Cardiac fibroblast (primary cell): ENCODE measurements at regions not wholly inside any gene's neighbourhood (a gene's known extent, or its start where the extent isn't known, plus 50 kb on each side); places are given as distances from the start of the nearest gene placed in this dataset.

ENCODE experiments used
- DNase-seq, 2 donors: peaks; one replicate each; pipeline versions ENCODE4 v3.0.0 to v3.0.0-alpha.2; 2010; ENCODE audit warnings: low read depth in 2 of 2
- H3K4me3 ChIP-seq, 2 donors: replicated peaks in 1 of 2; 1 replicate in 1 of 2; 2 replicates in 1 of 2; pipeline ENCODE4 v1.5.1; 2011; ENCODE audit warnings: low read depth in 2 of 2, low read length in 2 of 2, mild to moderate bottlenecking in 2 of 2, moderate library complexity in 1 of 2
- CTCF ChIP-seq: IDR thresholded peaks from one replicate; pipeline ENCODE4 v1.5.1; 2011; ENCODE audit warnings: low read depth, mild to moderate bottlenecking, low read length, inconsistent platforms

GRCh38 chr7:89926194-89926593 is 228.1 kb upstream of the STEAP1 start:
- no peak for DNase-seq
- TF ChIP-seq CTCF: no peak
- no peak overlapping the region for H3K4me3 ChIP-seq

- H3K4me3 ChIP-seq: no peak overlapping the region
- TF ChIP-seq CTCF: no peak
- DNase-seq: no peak
Observed at GRCh38 chr7:89926701-89927100, 227.6 kb upstream of the STEAP1 start.

GRCh38 chr7:89927762-89928161 is 226.5 kb upstream of the STEAP1 start:
- H3K4me3 ChIP-seq: no peak overlapping the region
- TF ChIP-seq CTCF: no peak
- no peak for DNase-seq

GRCh38 chr7:89928451-89928850 is 225.8 kb upstream of the STEAP1 start:
- no peak for TF ChIP-seq CTCF
- no peak overlapping the region for H3K4me3 ChIP-seq
- no peak for DNase-seq

GRCh38 chr7:89934101-89934500 is 220.2 kb upstream of the STEAP1 start:
- no peak overlapping the region for H3K4me3 ChIP-seq
- no peak for DNase-seq
- no peak for TF ChIP-seq CTCF

- no peak overlapping the region for H3K4me3 ChIP-seq
- TF ChIP-seq CTCF: no peak
- DNase-seq: no peak
Observed at GRCh38 chr7:89943525-89944050, 210.7 kb upstream of the STEAP1 start.

GRCh38 chr7:89958525-89959068 is 195.7 kb upstream of the STEAP1 start:
- no peak for DNase-seq
- TF ChIP-seq CTCF: no peak
- no peak overlapping the region for H3K4me3 ChIP-seq
